GM03348 (cell line): ENCODE measurements at regions not wholly inside any gene's neighbourhood (a gene's known extent, or its start where the extent isn't known, plus 50 kb on each side); places are given as distances from the start of the nearest gene placed in this dataset.
"Not testable (repeated sequence)": the region's sequence is repeated elsewhere in the genome, so short reads cannot be mapped to it uniquely, and the experiment has no call there.

Experiments
- DNase-seq: peaks from one replicate; pipeline ENCODE4 v3.0.0; 2012; ENCODE audit warnings: low spot score

DNA sequence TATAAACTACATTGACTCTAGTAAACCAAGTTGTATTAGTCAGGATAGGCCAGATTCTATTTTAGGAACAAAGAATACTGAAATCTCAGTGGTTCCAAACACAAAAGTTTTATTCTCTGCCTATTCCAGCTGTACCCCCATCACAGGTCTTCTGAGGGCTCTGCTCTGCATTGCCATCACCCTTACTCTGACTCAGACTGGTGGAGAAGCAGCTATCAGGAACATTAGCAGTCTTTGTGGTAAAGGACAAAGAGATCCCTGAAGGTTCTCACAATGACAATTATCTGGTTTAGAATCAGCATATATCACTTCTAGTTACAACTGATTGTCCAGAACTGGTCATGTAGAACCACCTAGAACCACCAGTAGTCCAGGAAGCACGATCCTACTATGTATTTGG is 251.1 kb downstream of the GLUD2 start:
- DNase-seq, result no peak

DNA sequence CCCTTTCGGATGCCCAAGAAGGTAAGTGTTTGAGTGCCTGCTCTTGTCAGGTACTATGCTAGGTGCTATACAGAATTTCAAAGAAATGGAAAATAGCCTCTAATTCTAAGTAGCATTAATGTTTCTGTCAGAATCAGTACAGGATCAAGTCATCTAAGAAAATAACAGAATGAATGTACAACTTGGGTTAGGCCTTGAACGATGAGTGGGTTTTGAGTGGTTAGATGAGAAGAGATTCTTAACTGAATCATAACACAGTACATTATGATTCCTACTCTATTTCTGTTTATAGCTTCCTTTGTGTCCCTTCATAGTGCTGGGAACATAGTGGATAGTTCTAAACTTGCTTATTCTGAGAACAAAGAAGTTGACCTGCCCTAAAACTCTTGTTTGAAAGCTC is 253.9 kb downstream of the GLUD2 start:
- DNase-seq, result no peak

DNA sequence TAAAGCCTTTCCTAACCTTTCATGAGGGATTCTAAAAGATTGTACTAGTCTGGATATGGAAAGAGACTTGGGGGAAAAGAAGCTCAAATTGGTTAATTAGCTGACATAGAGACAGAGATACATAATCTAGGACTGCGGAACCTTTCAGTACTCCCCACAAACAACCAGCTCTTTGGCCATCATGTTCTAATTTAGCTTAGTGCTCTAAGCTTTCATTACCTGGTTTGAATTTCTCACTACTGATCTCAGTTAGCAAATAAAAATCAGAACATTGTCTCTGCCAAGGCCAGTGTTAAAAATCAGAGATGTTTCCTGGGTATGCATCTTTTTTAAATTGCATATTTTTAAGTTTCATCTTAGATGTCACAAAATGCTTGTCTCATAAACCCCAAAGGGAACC is 254.4 kb downstream of the GLUD2 start:
- no peak for DNase-seq

DNA sequence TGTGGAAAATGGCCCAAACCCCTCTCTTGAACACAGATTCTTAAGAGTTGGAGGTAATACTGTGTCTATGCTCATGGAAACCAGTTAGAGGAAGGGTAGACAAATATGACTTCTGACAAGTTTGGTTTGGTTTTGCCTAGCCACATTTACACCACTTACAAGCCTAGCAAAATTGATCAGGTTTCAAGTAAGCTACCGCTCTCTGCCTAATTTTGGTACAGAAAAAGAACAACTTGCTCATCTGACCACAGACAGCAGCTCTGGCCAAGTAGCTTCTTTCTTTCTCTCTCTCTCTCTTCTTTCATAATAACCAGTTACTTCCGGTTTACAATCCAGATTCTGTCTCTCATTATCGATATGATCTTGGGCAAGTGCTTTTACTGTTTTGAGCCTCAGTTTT is 260.0 kb downstream of the GLUD2 start:
- DNase-seq, result peak; percentile 11

DNA sequence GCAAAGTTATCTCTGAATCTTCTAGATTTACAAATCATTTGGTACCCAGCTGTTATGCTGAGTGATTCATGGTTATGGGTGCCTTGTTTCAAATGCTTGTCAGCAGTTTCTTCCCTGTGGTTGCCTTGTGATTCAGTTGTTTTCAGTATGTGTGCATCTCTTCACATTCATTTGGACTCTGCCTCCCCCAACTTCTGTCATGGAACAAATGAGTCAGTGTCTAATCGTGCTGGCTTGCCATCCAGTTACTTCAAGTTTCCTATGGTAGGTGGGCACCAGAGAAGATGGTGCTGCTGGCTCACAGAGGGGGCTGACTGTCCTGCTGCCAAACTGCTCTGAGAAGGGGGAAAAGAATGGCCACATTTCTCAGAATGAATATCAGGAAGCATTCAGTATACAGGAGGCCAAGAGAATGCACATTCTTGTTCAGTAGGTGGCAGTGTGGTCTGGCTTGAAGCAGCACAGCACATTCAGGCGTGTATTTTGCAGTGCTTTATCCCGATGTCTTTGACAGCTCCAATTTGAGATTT is 260.9 kb downstream of the GLUD2 start:
- peak; percentile 39 for DNase-seq

DNA sequence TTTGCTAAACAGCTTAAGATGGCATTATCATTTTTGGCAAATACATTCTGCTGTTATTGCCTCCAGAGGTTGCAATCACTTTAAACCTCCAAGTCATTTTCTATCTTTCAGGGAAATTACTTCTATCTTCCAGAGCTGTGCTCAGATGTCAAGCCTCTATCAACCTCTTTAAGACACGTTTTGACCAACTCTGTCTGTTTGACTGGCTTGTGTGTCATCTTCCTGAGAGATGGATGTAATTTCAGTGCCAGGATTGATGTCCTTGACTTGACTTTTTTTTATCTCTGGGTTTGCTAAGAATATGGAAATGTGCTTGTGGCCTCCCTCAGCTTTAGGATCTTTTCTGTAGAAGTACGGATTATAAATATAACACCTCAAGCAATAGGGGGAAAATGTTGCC is 263.4 kb downstream of the GLUD2 start:
- DNase-seq, result no peak

DNA sequence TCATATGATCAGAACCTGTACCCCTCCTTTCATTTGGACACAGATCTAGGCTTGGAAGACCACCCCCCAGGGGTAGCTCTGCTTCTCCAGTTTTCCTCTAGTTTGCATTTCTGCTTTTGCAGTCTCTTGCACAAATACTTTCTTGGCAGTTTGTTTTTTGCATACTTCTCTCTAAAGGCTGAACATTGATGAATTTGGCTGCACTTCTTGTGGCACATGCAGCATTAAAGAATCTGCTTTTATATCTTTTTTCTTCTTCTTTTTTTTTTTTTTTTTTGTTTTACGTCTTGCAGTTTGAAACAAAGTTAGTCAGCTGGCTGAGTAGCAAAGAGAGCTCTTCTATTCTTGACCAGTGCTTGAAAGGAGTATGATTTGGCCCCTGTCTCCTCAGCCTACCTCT is 273.0 kb downstream of the GLUD2 start:
- no peak for DNase-seq

DNA sequence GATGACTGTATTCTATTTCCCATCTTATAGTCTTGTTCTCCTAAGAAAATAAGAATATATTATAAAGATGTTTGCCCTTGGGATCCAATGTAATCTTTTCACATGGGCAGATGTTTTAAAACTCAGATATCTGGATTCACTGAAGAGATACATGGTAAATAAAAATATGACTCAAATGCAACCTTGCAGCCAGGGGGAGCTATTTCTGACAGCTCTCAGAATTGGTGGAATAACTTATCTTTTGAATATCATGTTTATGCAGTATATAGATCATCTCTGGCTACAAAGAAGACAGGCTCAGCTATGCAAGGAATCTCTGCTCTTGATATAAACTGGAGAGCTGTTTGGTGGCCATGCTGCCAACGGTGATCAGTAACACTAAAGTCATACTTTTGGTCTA is 274.7 kb downstream of the GLUD2 start:
- DNase-seq, result no peak

DNA sequence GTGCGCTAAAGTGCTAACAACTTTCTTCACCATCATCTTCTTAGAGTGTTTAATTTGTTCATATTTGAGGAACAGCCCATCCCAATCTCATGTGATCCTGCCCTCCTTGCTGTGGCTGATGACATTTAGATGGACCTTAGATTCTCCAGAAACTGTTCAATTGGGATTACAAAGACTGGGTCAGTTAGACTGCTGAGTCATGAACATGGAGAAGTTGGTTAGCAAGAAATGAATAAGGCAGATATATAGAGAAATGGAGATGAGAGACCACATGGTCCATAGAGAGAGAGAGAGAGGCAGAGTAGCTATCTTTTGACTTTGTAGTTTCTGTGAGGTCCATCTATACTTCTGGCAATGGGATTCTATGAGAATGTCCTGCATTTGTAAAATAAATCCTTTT is 275.9 kb downstream of the GLUD2 start:
- no peak for DNase-seq

DNA sequence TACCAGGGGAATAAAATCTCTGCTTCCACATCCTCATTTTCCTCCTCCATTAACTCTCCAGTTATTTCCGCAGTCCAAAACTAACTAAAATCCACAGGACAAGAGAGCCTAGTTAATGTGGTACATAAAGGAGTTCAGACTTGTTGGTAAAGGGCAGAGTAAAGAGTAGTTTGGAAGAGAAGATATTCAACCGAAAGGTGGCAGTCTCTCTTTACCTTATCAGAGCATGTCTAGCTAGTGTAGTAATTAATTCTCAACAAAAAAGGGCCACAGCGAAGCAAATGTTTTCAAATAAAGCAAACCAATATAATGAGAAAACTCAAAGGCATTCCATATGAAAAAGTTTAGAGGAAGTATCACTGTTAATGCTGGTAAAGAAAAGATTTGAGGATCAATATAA is 286.5 kb downstream of the GLUD2 start:
- peak; percentile 5 for DNase-seq

DNA sequence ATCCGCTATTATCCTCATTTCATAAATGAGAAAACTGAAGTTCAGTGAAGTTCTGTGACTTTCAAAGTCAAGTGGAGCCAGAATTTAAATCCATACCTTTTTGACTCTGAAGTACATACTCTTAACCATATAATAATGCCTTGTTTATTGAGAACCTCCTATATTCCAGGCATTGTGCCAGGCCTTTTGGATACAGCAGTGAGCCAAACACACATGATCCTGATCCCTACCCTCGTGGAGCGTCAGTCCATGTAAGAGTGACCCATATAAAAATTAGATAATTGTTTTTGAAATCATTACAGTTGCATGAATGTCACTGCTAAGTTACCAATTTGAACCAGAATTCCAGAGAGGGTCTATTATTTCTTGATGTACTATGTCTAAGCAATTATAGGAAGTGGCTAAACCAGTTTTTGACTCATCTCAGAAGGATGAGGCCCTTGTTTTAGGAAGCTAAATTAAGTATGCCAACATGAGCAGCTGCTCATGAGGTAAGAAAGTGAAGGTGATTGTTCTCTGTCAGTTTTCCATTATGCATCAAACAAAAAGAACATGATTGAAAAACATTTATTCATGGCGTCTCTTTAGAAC is 289.5 kb downstream of the GLUD2 start:
- no peak for DNase-seq

DNA sequence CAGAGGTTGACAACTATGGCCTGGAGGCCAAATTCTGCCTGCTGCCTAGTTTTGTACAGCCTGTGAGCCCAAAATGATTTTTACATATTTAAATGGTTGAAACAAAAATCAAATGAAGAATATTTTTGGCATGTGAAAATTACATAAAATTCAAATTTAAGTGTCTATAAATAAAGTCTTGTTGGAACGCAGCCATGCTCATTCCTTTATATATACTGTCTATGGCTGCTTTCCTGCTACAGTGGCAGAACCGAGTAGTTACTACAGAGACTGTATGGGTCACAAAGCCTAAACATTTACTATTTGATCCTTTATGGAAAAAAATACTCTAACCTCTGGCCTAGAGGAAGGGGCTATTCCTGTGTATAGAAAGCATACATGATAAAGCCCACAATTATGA is 290.4 kb downstream of the GLUD2 start:
- no peak for DNase-seq

DNA sequence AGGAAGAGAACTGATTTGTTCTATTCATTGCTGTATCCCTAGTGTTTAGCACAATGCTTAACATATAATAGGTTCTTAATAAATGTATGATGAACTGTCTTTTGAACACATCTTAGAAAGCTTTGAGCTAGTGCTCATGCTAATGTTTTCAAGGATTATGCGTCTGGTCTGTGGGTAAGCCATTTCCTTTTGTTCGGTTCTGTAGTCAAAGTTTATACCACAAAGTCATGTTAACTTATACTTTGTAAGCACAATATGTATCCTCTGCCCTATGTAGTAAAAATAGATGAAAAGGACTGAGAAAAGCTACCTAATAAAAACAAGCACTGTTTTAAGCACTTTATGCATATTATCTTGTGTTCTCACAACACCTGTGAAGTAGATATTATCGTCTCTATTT is 301.9 kb downstream of the GLUD2 start:
- DNase-seq, result no peak

DNA sequence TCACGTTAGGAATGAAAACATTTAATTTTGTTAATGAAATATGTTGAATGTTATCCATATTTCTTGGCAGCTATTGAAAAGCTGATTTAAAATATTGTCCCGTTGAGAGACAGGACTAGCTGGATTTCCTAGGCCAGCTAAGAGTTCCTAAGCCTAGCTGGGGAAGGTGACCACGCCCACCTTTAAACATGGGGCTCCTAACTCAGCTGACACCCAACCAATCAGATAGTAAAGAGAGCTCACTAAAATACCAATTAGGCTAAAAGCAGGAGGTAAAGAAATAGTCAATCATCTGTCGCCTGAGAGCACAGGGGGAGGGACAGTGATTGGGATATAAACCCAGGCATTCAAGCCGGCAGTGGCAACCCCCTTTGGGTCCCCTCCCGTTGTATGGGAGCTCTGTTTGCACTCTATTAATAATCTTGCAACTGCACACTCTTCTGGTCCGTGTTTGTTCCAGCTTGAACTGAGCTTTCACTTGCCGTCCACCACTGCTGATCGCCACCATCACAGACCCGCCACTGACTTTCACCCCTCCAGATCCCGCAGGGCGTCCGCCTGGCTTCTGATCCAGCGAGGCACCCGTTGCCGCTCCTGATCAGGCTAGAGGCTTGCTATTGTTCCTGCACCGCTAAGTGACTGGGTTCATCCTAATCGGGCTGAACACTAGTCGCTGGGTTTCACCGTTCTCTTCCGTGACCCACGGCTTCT is 308.9 kb downstream of the GLUD2 start:
- no peak for DNase-seq

DNA sequence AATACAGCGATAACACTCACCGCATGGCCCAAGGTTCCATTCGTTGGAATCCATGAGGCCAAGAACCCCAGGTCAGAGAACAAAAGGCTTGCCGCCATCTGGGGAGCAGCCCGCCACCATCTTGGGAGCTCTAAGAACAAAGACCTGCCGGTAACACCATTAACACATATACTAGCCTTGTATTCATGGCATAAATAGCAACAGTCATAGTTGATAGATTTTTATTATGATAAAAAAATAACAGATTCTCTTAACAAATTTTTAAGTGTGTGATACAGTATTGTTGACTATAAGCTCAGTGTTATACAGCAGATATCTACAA is 309.4 kb downstream of the GLUD2 start:
- no peak for DNase-seq

DNA sequence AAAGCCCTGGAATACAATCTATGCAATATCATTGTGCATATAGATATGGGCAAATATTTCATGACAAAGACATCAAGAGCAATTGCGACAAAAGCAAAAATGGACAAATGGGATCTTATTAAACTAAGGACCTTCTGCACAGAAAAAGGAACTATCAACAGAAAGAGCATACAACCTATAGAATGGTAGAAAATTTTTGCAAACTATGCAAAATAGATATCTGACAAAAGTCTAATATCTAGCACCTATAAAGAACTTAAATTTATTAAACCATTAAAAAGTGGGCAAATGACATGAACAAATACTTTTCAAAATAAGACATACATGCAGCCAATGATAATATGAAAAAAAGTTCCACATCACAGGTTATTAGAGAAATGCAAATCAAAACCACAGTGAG is 312.9 kb downstream of the GLUD2 start:
- no peak for DNase-seq

DNA sequence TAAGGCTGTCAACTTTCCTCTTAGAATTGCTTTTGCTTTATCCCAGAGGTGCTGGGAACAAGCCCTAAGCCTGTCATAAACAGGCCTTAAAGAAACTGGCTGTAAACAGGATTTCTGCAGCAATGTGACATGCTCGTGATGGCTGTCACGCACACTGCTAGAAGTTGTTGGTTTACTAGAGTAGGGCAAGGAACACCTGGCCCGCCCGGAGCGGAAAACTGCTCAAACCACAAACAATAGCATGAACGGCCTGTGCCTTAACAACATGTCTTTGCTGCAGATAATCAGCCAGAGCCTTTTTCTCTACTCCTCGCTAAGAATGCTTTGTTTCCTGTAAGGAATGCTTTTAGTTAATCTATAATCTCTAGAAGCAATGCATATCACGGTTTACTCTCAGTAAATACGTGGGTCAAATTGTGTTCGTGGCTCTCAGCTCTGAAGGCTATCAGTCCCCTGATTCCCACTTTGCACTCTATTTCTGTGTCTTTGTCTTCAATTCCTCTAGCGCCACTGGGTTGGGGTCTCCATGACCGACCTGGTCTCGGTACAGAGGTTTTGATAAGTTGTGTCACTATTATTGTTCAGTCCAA is 318.3 kb downstream of the GLUD2 start:
- DNase-seq, result no peak

DNA sequence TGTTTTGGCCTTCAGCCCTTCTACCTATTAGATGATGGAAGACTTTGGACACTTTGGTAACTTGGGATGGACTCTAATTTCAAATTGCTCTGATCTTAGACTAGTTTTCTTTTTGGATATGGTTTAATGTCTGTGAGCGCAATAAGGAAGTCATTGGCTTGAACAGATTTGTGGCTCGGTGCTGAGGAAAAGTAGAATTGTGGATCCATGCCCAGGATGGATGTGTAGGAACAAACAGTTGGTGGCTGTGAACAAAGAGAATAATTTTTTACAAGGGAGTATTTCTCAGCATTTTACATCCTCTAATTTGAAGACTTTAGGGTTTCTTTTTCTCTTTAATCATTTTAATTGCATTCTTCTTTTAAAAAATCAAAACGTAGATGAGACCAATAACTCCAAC is 327.1 kb downstream of the GLUD2 start:
- no peak for DNase-seq

DNA sequence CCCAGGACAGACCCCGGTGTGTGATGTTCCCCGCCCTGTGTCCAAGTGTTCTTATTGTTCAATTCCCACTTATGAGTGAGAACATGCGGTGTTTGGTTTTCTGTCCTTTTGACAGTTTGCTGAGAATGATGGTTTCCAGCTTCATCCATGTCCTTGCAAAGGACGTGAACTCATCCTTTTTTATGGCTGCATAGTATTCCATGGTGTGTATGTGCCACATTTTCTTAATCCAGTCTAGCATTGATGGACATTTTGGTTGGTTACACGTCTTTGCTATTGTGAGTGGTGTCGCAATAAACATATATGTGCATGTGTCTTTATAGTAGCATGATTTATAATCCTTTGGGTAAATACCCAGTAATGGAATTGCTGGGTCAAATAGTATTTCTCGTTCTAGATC is 334.5 kb downstream of the GLUD2 start:
- DNase-seq, result not testable (repeated sequence)

DNA sequence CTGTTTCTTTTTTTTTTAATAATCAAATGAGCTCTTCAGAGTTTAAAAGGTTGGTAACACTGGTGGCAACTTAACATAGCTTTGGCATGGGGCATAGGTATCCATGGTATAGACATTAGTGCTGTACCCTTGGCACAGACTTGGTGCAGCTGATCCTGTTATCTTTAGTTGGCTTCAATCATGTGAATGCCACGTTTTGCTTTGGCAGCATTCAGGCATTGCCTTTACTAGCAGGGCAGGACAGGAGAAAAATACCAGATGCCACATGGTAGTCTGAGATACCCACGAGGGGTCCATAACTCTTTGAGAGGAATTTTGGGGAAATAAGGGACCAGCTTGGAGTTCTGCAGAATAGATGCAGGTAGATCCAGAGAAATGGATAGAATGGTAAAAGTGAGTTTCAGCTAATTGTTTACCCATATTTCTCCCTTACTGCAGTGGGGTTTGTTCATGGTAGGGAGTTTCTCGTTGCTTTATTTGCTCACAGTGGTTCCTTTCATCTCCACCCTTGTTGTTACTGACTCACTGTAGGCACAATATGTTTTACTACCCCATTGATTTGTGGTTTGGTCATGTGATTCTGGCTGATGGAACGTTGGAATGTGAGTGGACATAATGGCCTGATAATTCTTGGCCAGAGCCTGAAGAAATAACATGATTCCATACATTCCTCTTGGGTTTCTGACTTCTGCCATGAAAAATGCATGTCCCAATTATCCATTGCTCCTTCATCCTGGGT is 342.7 kb downstream of the GLUD2 start:
- no peak for DNase-seq

DNA sequence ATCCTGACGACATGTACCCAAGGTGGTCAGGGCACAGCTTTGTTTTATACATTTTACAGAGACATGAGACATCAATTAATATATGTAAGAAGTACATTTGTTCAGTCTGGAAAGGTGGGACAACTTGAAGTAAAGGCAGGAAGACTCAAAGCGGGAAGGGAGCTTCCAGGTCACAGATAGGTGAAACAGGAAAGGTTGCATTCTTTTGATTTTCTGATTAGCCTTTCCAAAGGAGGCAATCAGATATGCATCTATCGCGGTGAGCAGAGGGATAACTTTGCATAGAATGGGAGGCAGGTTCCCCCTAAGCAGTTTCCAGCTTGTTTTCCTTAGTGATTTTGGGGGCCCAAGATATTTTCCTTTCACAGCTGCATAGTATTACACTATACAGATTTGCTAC is 358.4 kb downstream of the GLUD2 start:
- no peak for DNase-seq

DNA sequence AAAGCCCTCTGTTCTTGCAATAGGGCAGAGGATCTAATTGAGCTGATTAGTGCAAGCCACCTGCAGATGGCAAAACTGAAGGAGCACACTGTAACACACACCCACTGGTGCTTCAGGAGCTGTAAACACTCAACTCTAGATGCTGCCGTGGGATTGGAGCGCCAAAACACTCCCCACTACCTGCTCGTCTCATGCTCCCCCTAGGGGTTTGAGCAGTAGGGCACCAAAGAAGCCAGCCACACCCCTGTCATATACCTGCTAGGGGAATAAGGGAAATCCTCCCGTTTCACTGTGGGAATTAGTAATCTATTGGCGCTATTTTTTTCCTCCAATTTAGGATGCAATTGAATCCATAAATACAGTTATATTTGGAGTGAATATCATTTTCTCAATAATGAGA is 360.2 kb downstream of the GLUD2 start:
- DNase-seq, result no peak

DNA sequence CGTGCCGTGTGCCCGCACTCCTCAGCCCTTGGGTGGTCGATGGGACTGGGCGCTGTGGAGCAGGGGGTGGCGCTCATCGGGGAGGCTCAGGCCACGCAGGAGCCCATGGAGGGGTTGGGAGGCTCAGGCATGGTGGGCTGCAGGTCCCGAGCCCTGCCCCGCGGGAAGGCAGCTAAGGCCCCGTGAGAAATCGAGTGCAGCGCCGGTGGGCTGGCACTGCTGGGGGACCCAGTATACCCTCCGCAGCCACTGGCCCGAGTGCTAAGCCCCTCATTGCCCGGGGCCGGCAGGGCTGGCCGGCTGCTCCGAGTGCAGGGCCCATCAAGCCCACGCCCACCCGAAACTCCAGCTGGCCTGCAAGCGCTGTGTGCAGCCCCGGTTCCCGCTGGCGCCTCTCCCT is 384.1 kb downstream of the GLUD2 start:
- not testable (repeated sequence) for DNase-seq
